GM23338 (cell line): ENCODE measurements at regions not wholly inside any gene's neighbourhood (a gene's known extent, or its start where the extent isn't known, plus 50 kb on each side); places are given as distances from the start of the nearest gene placed in this dataset.

Experiments
- ATAC-seq: fragments of 200-7000 bp; cut with Tn5 transposase; 3 replicates; pipeline ENCODE4 v1.9.1; 2020
- DNase-seq: peaks from one replicate; pipeline ENCODE4 v3.0.0-alpha.2; 2015; ENCODE audit warnings: low spot score
- H2AFZ ChIP-seq: fragments of 200-600 bp; sonication (generic); 2 replicates; pipeline ENCODE4 v1.8.0; 2016; ENCODE audit warnings: antibody characterized with exemption, mild to moderate bottlenecking, moderate library complexity
- H3F3A ChIP-seq: fragments of 200-600 bp; sonication (generic); replicated peaks from 2 replicates; pipeline ENCODE4 v1.8.0; 2017; ENCODE audit warnings: antibody characterized with exemption, mixed run types, low read depth
- H3K27ac ChIP-seq: fragments of 200-600 bp; sonication (generic); 2 replicates; pipeline ENCODE4 v1.6.1; 2016; ENCODE audit warnings: low read depth
- H3K27me3 ChIP-seq: fragments of 200-600 bp; sonication (generic); 2 replicates; pipeline ENCODE4 v1.8.0; 2016; ENCODE audit warnings: mild to moderate bottlenecking, mixed run types, moderate library complexity; ENCODE audit not compliant: insufficient read depth
- H3K36me3 ChIP-seq: fragments of 200-600 bp; sonication (generic); 2 replicates; pipeline ENCODE4 v1.8.0; 2016; ENCODE audit warnings: mild to moderate bottlenecking; ENCODE audit not compliant: insufficient read depth
- H3K4me1 ChIP-seq: fragments of 200-600 bp; sonication (generic); 2 replicates; pipeline ENCODE4 v1.8.0; 2016; ENCODE audit warnings: mild to moderate bottlenecking, moderate library complexity; ENCODE audit not compliant: insufficient read depth
- H3K4me2 ChIP-seq: fragments of 200-600 bp; sonication (generic); 2 replicates; pipeline ENCODE4 v1.7.1; 2017; ENCODE audit warnings: mixed run types
- H3K4me3 ChIP-seq: fragments of 200-600 bp; sonication (generic); 2 replicates; pipeline ENCODE4 v1.6.1; 2016; ENCODE audit warnings: mixed run types
- H3K79me2 ChIP-seq: fragments of 200-600 bp; sonication (generic); replicated peaks from 2 replicates; pipeline ENCODE4 v1.8.0; 2017; ENCODE audit warnings: mild to moderate bottlenecking; ENCODE audit not compliant: insufficient read depth
- H3K9me2 ChIP-seq: fragments of 200-600 bp; sonication (generic); 2 replicates; pipeline ENCODE4 v1.8.0; 2017; ENCODE audit not compliant: insufficient read depth
- H4K20me1 ChIP-seq: fragments of 200-600 bp; sonication (generic); replicated peaks from 2 replicates; pipeline ENCODE4 v1.8.0; 2017; ENCODE audit warnings: mild to moderate bottlenecking; ENCODE audit not compliant: insufficient read depth
- H3K27ac Mint-ChIP-seq: 2 replicates; pipeline ENCODE4 v1.8.0; 2020; ENCODE audit warnings: inconsistent platforms, mild to moderate bottlenecking, moderate library complexity, mixed read lengths
- H3K27me3 Mint-ChIP-seq: 3 replicates; pipeline ENCODE4 v1.8.0; 2022; ENCODE audit warnings: low read depth, mild to moderate bottlenecking, moderate library complexity, mixed read lengths, inconsistent platforms; ENCODE audit not compliant: insufficient read depth, poor library complexity
- H3K36me3 Mint-ChIP-seq: 3 replicates; pipeline ENCODE4 v1.8.0; 2021; ENCODE audit warnings: low read depth, mild to moderate bottlenecking, inconsistent platforms, moderate library complexity, mixed read lengths
- H3K4me1 Mint-ChIP-seq: 3 replicates; pipeline ENCODE4 v1.8.0; 2020; ENCODE audit warnings: mild to moderate bottlenecking, inconsistent platforms, mixed read lengths
- H3K4me3 Mint-ChIP-seq: 3 replicates; pipeline ENCODE4 v1.8.0; 2021; ENCODE audit warnings: moderate library complexity, mild to moderate bottlenecking, inconsistent platforms, mixed read lengths
- H3K9me3 Mint-ChIP-seq: 3 replicates; pipeline ENCODE4 v1.8.0; 2020; ENCODE audit warnings: moderate library complexity, mild to moderate bottlenecking, inconsistent platforms, mixed read lengths
- CREB1 ChIP-seq: fragments of 250-450 bp; sonication (Bioruptor Pico); IDR thresholded peaks from 2 replicates; pipeline ENCODE4 v1.5.0; 2020; ENCODE audit warnings: low read depth, mild to moderate bottlenecking, moderate library complexity
- EZH2 ChIP-seq: fragments of 200-600 bp; sonication (generic); IDR thresholded peaks from one replicate; pipeline ENCODE4 v1.8.0; 2017; ENCODE audit warnings: antibody characterized with exemption, mild to moderate bottlenecking, low read depth; ENCODE audit not compliant: unreplicated experiment
- EZH2phosphoT487 ChIP-seq: fragments of 200-600 bp; sonication (generic); IDR thresholded peaks from one replicate; pipeline ENCODE4 v1.8.1; 2018; ENCODE audit warnings: antibody characterized with exemption; ENCODE audit not compliant: unreplicated experiment
- JUNB ChIP-seq: IDR thresholded peaks from one replicate; pipeline ENCODE4 v1.6.1; 2016; ENCODE audit warnings: antibody characterized with exemption; ENCODE audit not compliant: unreplicated experiment
- NANOG ChIP-seq: IDR thresholded peaks from 2 replicates; pipeline ENCODE4 v1.6.1; 2016; ENCODE audit warnings: antibody characterized with exemption, borderline replicate concordance
- POLR2AphosphoS5 ChIP-seq: IDR thresholded peaks from 2 replicates; pipeline ENCODE4 v1.6.1; 2016; ENCODE audit warnings: antibody characterized with exemption, low read depth
- REST ChIP-seq: IDR thresholded peaks from one replicate; pipeline ENCODE4 v1.6.1; 2018; ENCODE audit warnings: antibody characterized with exemption; ENCODE audit not compliant: unreplicated experiment
- STAT1 ChIP-seq: IDR thresholded peaks from one replicate; pipeline ENCODE4 v1.6.1; 2016; ENCODE audit warnings: antibody characterized with exemption; ENCODE audit not compliant: unreplicated experiment
- ZNF114 ChIP-seq: fragments of 250-450 bp; sonication (Bioruptor Pico); IDR thresholded peaks from 2 replicates; pipeline ENCODE4 v1.5.0; 2020; ENCODE audit warnings: mild to moderate bottlenecking, moderate library complexity
- ZNF331 ChIP-seq: fragments of 250-450 bp; sonication (Bioruptor Pico); IDR thresholded peaks from 2 replicates; pipeline ENCODE4 v1.5.0; 2020; ENCODE audit warnings: low read depth, mild to moderate bottlenecking, moderate library complexity
- ZNF462 ChIP-seq: fragments of 250-450 bp; sonication (Bioruptor Pico); IDR thresholded peaks from 2 replicates; pipeline ENCODE4 v1.5.0; 2020; ENCODE audit warnings: mild to moderate bottlenecking, moderate library complexity
- TF ChIP-seq, protein P1 (sequence below), 2 experiments: fragments of 200-600 bp in 1 of 2; sonication (generic) in 1 of 2; conservative IDR thresholded peaks; 2 replicates each; pipeline versions ENCODE4 v1.5.1 to v1.6.1; 2016 to 2017; ENCODE audit warnings: antibody characterized with exemption in 2 of 2, low read depth in 2 of 2, mild to moderate bottlenecking in 2 of 2, moderate library complexity in 1 of 2
- TF ChIP-seq, protein P2 (sequence below): IDR thresholded peaks from 2 replicates; pipeline ENCODE4 v1.6.1; 2016; ENCODE audit warnings: antibody characterized with exemption

DNA sequence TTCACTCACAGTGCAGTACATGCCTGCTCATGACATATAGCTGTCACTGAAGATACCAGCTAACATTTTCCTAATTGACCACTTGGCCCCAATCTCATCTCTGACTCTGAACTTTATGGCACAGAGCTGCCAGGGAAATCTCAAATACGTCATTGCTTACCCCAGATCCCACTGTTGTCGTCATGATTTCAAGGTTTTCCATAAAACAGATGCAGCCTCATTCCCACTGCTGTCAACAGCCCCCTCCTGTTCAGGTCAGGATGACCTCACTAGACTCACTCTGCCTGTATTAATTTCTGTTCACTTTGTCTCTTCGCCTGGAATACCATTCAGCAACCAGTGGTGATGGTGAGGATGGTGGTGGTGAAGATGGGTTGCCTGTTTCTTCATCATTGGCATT lies 262.6 kb upstream of the TPM1 start:
- no peak overlapping the region for H3K27ac ChIP-seq
- peaks cover 3% of the 10 kb centered on the region; the same call in 1 of the 2 replicates for H3K9me2 ChIP-seq
- H3K27ac Mint-ChIP-seq = no peak overlapping the region
- H3K27me3 ChIP-seq = no peaks in the 10 kb centered on the region
- peaks cover 21% of the 10 kb centered on the region for H3K4me1 Mint-ChIP-seq
- no peak for DNase-seq
- H4K20me1 ChIP-seq = no peaks in the 10 kb centered on the region
- no peak overlapping the region for H3K4me3 Mint-ChIP-seq
- no peaks in the 10 kb centered on the region for H3K79me2 ChIP-seq
- no peak overlapping the region for H3K4me3 ChIP-seq
- H3K27me3 Mint-ChIP-seq = peaks cover 4% of the 10 kb centered on the region
- H2AFZ ChIP-seq = no peak overlapping the region
- peaks cover 7% of the 10 kb centered on the region for H3K4me1 ChIP-seq
- H3F3A ChIP-seq = no peaks in the 10 kb centered on the region
- H3K36me3 Mint-ChIP-seq = peaks cover 8% of the 10 kb centered on the region; the same call in 2 of the 3 replicates
- no peaks in the 10 kb centered on the region for H3K36me3 ChIP-seq
- no peak for ATAC-seq
- H3K4me2 ChIP-seq = no peak overlapping the region
- H3K9me3 Mint-ChIP-seq = no peaks in the 10 kb centered on the region; the same call in 2 of the 3 replicates
- no peak for TF ChIP-seq EZH2
- TF ChIP-seq CREB1 = no peak
- no peak for TF ChIP-seq JUNB
- TF ChIP-seq REST = no peak
- no peak for TF ChIP-seq ZNF114 (CRISPR knock-in tag)
- TF ChIP-seq, protein P1, sequence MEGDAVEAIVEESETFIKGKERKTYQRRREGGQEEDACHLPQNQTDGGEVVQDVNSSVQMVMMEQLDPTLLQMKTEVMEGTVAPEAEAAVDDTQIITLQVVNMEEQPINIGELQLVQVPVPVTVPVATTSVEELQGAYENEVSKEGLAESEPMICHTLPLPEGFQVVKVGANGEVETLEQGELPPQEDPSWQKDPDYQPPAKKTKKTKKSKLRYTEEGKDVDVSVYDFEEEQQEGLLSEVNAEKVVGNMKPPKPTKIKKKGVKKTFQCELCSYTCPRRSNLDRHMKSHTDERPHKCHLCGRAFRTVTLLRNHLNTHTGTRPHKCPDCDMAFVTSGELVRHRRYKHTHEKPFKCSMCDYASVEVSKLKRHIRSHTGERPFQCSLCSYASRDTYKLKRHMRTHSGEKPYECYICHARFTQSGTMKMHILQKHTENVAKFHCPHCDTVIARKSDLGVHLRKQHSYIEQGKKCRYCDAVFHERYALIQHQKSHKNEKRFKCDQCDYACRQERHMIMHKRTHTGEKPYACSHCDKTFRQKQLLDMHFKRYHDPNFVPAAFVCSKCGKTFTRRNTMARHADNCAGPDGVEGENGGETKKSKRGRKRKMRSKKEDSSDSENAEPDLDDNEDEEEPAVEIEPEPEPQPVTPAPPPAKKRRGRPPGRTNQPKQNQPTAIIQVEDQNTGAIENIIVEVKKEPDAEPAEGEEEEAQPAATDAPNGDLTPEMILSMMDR (conservative IDR thresholded peaks at IDR 0.05; ENCODE audit: low read depth in 2 of 2) = no peak
- no peak for TF ChIP-seq ZNF331 (CRISPR knock-in tag)
- no peak for TF ChIP-seq EZH2phosphoT487
- no peak for TF ChIP-seq NANOG
- TF ChIP-seq, protein P2, sequence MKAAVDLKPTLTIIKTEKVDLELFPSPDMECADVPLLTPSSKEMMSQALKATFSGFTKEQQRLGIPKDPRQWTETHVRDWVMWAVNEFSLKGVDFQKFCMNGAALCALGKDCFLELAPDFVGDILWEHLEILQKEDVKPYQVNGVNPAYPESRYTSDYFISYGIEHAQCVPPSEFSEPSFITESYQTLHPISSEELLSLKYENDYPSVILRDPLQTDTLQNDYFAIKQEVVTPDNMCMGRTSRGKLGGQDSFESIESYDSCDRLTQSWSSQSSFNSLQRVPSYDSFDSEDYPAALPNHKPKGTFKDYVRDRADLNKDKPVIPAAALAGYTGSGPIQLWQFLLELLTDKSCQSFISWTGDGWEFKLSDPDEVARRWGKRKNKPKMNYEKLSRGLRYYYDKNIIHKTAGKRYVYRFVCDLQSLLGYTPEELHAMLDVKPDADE = no peak
- no peak for TF ChIP-seq POLR2AphosphoS5
- TF ChIP-seq ZNF462 = no peak
- no peak for TF ChIP-seq STAT1
